Naive thymus-derived CD4-positive, alpha-beta T cell (primary cell): ENCODE measurements at regions not wholly inside any gene's neighbourhood (a gene's known extent, or its start where the extent isn't known, plus 50 kb on each side); places are given as distances from the start of the nearest gene placed in this dataset.
"Not testable (repeated sequence)": the region's sequence is repeated elsewhere in the genome, so short reads cannot be mapped to it uniquely, and the experiment has no call there.

ENCODE experiments used
- ATAC-seq: fragments of 150-1000 bp; cut with Tn5 transposase; 2 replicates; pipeline ENCODE4 v1.10.0; 2021; ENCODE audit warnings: mild to moderate bottlenecking, moderate library complexity
- CTCF ChIA-PET: fragments of 350-600 bp; sonication (Branson Sonifier 250); formaldehyde crosslinking; loops from one replicate; lab custom pipeline; 2021; ENCODE audit warnings: antibody characterized with exemption; lab: Charles Lee
- POLR2A ChIA-PET: fragments of 350-600 bp; sonication (Branson Sonifier 250); formaldehyde crosslinking; loops from one replicate; lab custom pipeline; 2021; ENCODE audit warnings: antibody characterized with exemption, inconsistent platforms; lab: Charles Lee
- DNase-seq, 9 donors: peaks; one replicate each; pipeline versions ENCODE4 v3.0.0 to v3.0.0-alpha.2; 2020 to 2022; ENCODE audit warnings: mixed read lengths in 1 of 9
- H3K27ac ChIP-seq: one replicate; pipeline ENCODE4 v1.7.0; 2013; ENCODE audit warnings: mild to moderate bottlenecking, low read depth, low read length, moderate library complexity
- H3K27me3 ChIP-seq, 2 donors: one replicate each; pipeline ENCODE4 v1.7.0; 2013; ENCODE audit warnings: low read length in 2 of 2, mild to moderate bottlenecking in 2 of 2, moderate library complexity in 2 of 2; ENCODE audit not compliant: control insufficient read depth in 2 of 2, insufficient read depth in 2 of 2
- H3K36me3 ChIP-seq, 3 experiments: 1 replicate in 2 of 3; 2 replicates in 1 of 3; pipeline ENCODE4 v1.7.0; 2013; ENCODE audit warnings: low read length in 3 of 3, mild to moderate bottlenecking in 3 of 3, moderate library complexity in 1 of 3; ENCODE audit not compliant: insufficient read depth in 3 of 3, control insufficient read depth in 2 of 3
- H3K4me1 ChIP-seq, 2 donors: one replicate each; pipeline ENCODE4 v1.7.0; 2013; ENCODE audit warnings: low read length in 2 of 2, mild to moderate bottlenecking in 2 of 2, moderate library complexity in 1 of 2; ENCODE audit not compliant: control insufficient read depth in 2 of 2, insufficient read depth in 2 of 2
- H3K4me3 ChIP-seq: 2 replicates; pipeline ENCODE4 v1.7.0; 2013; ENCODE audit warnings: mild to moderate bottlenecking, low read length
- H3K9me3 ChIP-seq, 3 experiments: 1 replicate in 2 of 3; 2 replicates in 1 of 3; pipeline ENCODE4 v1.7.0; 2013; ENCODE audit warnings: low read length in 3 of 3; ENCODE audit not compliant: control insufficient read depth in 2 of 3
- H3K27ac Mint-ChIP-seq, 9 donors: one replicate each; pipeline ENCODE4 v1.8.0; 2020 to 2022; ENCODE audit warnings: mixed read lengths in 9 of 9, mild to moderate bottlenecking in 8 of 9, moderate library complexity in 5 of 9, inconsistent platforms in 2 of 9
- H3K27me3 Mint-ChIP-seq, 5 donors: one replicate each; pipeline ENCODE4 v1.8.0; 2021 to 2022; ENCODE audit warnings: mixed read lengths in 5 of 5, mild to moderate bottlenecking in 1 of 5
- H3K36me3 Mint-ChIP-seq, 5 donors: one replicate each; pipeline ENCODE4 v1.8.0; 2020 to 2022; ENCODE audit warnings: mixed read lengths in 5 of 5, mild to moderate bottlenecking in 3 of 5, inconsistent platforms in 1 of 5
- H3K4me1 Mint-ChIP-seq, 7 donors: one replicate each; pipeline ENCODE4 v1.8.0; 2020 to 2022; ENCODE audit warnings: mixed read lengths in 7 of 7, mild to moderate bottlenecking in 3 of 7, inconsistent platforms in 1 of 7
- H3K4me3 Mint-ChIP-seq, 10 donors: one replicate each; pipeline ENCODE4 v1.8.0; 2020 to 2022; ENCODE audit warnings: mild to moderate bottlenecking in 10 of 10, mixed read lengths in 10 of 10, moderate library complexity in 6 of 10, inconsistent platforms in 2 of 10
- H3K9me3 Mint-ChIP-seq, 11 donors: one replicate each; pipeline ENCODE4 v1.8.0; 2020 to 2022; ENCODE audit warnings: mixed read lengths in 11 of 11, mild to moderate bottlenecking in 4 of 11, inconsistent platforms in 1 of 11, moderate library complexity in 1 of 11
- intact Hi-C, 2 donors: fragments of 100-400 bp; cut with micrococcal nuclease; formaldehyde crosslinking; loops; one replicate each; pipeline ENCODE4 v1.15.1; 2023

GRCh38 chr3:130151555-130151954, 69.9 kb downstream of the ALG1L2 start:
- POLR2A ChIA-PET, H3K27ac ChIP-seq, H3K4me3 ChIP-seq, ATAC-seq, CTCF ChIA-PET, intact Hi-C loops, H3K9me3 Mint-ChIP-seq, DNase-seq, H3K4me1 Mint-ChIP-seq, H3K27me3 ChIP-seq, H3K36me3 ChIP-seq, H3K36me3 Mint-ChIP-seq, H3K27me3 Mint-ChIP-seq, H3K4me1 ChIP-seq, H3K9me3 ChIP-seq, H3K4me3 Mint-ChIP-seq: not testable (repeated sequence)
- peak overlapping the region in 1 of 9 donors; percentile 40 for H3K27ac Mint-ChIP-seq

GRCh38 chr3:130153247-130153646, 71.6 kb downstream of the ALG1L2 start:
- POLR2A ChIA-PET, H3K9me3 ChIP-seq, H3K36me3 Mint-ChIP-seq: not testable (repeated sequence)

GRCh38 chr3:130155464-130155863, 73.8 kb downstream of the ALG1L2 start:
- H3K27ac Mint-ChIP-seq, H3K4me1 ChIP-seq, H3K27ac ChIP-seq, H3K27me3 Mint-ChIP-seq, H3K9me3 ChIP-seq, H3K4me3 Mint-ChIP-seq, H3K27me3 ChIP-seq, H3K9me3 Mint-ChIP-seq, DNase-seq, H3K4me3 ChIP-seq, ATAC-seq, H3K36me3 Mint-ChIP-seq, CTCF ChIA-PET, POLR2A ChIA-PET, H3K36me3 ChIP-seq, H3K4me1 Mint-ChIP-seq: not testable (repeated sequence)
- intact Hi-C loops, result loop anchor here in 1 of 2 donors (5.0 kb wide), 1 partner anchor 87 kb away; no protein-coding TSS in a partner anchor

More at GRCh38 chr3:130153247-130153646, 71.6 kb downstream of the ALG1L2 start:
- H3K27me3 ChIP-seq, H3K9me3 Mint-ChIP-seq, H3K27me3 Mint-ChIP-seq, CTCF ChIA-PET, H3K4me3 Mint-ChIP-seq, DNase-seq, intact Hi-C loops, H3K4me1 Mint-ChIP-seq, H3K4me3 ChIP-seq, H3K27ac ChIP-seq, H3K27ac Mint-ChIP-seq, ATAC-seq, H3K4me1 ChIP-seq, H3K36me3 ChIP-seq: not testable (repeated sequence)

GRCh38 chr3:130166856-130167255, 85.2 kb downstream of the ALG1L2 start:
- ATAC-seq, CTCF ChIA-PET, H3K4me1 ChIP-seq, H3K4me1 Mint-ChIP-seq, POLR2A ChIA-PET, H3K36me3 Mint-ChIP-seq, H3K27ac ChIP-seq, H3K27ac Mint-ChIP-seq, DNase-seq, H3K36me3 ChIP-seq, intact Hi-C loops, H3K4me3 Mint-ChIP-seq, H3K9me3 Mint-ChIP-seq, H3K9me3 ChIP-seq, H3K4me3 ChIP-seq, H3K27me3 ChIP-seq: not testable (repeated sequence)
- H3K27me3 Mint-ChIP-seq, result peaks cover 0 to 14% (median 5%) of the 10 kb centered on the region in 5 donors

GRCh38 chr3:130175195-130175594, 93.6 kb downstream of the ALG1L2 start:
- peaks cover 8 to 24% (median 20%) of the 10 kb centered on the region in 7 donors for H3K4me1 Mint-ChIP-seq
- H3K4me3 Mint-ChIP-seq, H3K27me3 ChIP-seq, H3K4me1 ChIP-seq, DNase-seq, H3K27ac ChIP-seq, H3K9me3 ChIP-seq, POLR2A ChIA-PET, H3K9me3 Mint-ChIP-seq, H3K27ac Mint-ChIP-seq, CTCF ChIA-PET, ATAC-seq, H3K4me3 ChIP-seq, H3K36me3 ChIP-seq, H3K36me3 Mint-ChIP-seq, H3K27me3 Mint-ChIP-seq: not testable (repeated sequence)
- intact Hi-C loops, result loop anchor here (5.0 kb wide), 1 partner anchor 572 kb away; the partner anchor contains the start of gene PIK3R4 (in 2 of the 2)

- H3K36me3 ChIP-seq, H3K27me3 ChIP-seq, H3K27ac ChIP-seq, H3K4me3 ChIP-seq, H3K9me3 Mint-ChIP-seq, H3K36me3 Mint-ChIP-seq, DNase-seq, H3K27me3 Mint-ChIP-seq, H3K4me3 Mint-ChIP-seq, H3K4me1 ChIP-seq, POLR2A ChIA-PET, H3K9me3 ChIP-seq, ATAC-seq, CTCF ChIA-PET: not testable (repeated sequence)
- peaks cover 8 to 24% (median 21%) of the 10 kb centered on the region in 7 donors for H3K4me1 Mint-ChIP-seq
- peak overlapping the region in 1 of 9 donors; percentile 67 for H3K27ac Mint-ChIP-seq
- intact Hi-C loops, result loop anchor here (5.0 kb wide), 1 partner anchor 571 kb away; the partner anchor contains the start of gene PIK3R4 (in 2 of the 2)
Observed at GRCh38 chr3:130176476-130177256, 95.0 kb downstream of the ALG1L2 start.

GRCh38 chr3:130178835-130179234, 97.2 kb downstream of the ALG1L2 start:
- H3K27me3 ChIP-seq, H3K9me3 ChIP-seq, H3K36me3 ChIP-seq, H3K4me3 ChIP-seq, H3K9me3 Mint-ChIP-seq, ATAC-seq, H3K27ac ChIP-seq, H3K4me1 ChIP-seq, H3K36me3 Mint-ChIP-seq, POLR2A ChIA-PET, CTCF ChIA-PET: not testable (repeated sequence)
- peaks cover 8 to 31% (median 21%) of the 10 kb centered on the region in 7 donors for H3K4me1 Mint-ChIP-seq
- peak overlapping the region; percentile 84 to 95 (median 88) for H3K27ac Mint-ChIP-seq
- intact Hi-C loops, result loop anchor here (1.0 to 5.0 kb wide), 3 partner anchors 68 to 714 kb away; partner anchors contain the start of gene PIK3R4 (in 2 of the 2)
- peak in 2 of 9 donors; percentile 2 to 7 for DNase-seq
- H3K4me3 Mint-ChIP-seq, result peak overlapping the region; percentile 60 to 86 (median 80)
- H3K27me3 Mint-ChIP-seq, result peaks cover 0 to 17% (median 0%) of the 10 kb centered on the region in 5 donors
